ENCODE measurements at regions not wholly inside any gene's neighbourhood (a gene's known extent, or its start where the extent isn't known, plus 50 kb on each side); places are given as distances from the start of the nearest gene placed in this dataset.

- Histone ChIP-seq H4K20me1 (replicated peaks; ENCODE audit: insufficient read depth) (no peaks in the 10 kb centered on the region), H3K9me2 (ENCODE audit: insufficient read depth) (peaks cover 4% of the 10 kb centered on the region; the same call in 1 of the 2 replicates), H3K27ac (ENCODE audit: low read depth) (no peak overlapping the region), H3K4me3 (no peak overlapping the region), H3K36me3 (ENCODE audit: insufficient read depth) (no peaks in the 10 kb centered on the region), H3F3A (replicated peaks; ENCODE audit: low read depth) (no peaks in the 10 kb centered on the region), H3K27me3 (ENCODE audit: insufficient read depth) (no peaks in the 10 kb centered on the region), H2AFZ (no peak overlapping the region; the same call in 1 of the 2 replicates), H3K4me1 (ENCODE audit: insufficient read depth) (no peaks in the 10 kb centered on the region), H3K79me2 (replicated peaks; ENCODE audit: insufficient read depth) (no peaks in the 10 kb centered on the region), H3K4me2 (no peak overlapping the region)
- Mint-ChIP-seq H3K36me3 (ENCODE audit: low read depth) (no peaks in the 10 kb centered on the region), H3K4me1 (peaks cover 3% of the 10 kb centered on the region; the same call in 2 of the 3 replicates), H3K4me3 (no peak overlapping the region), H3K27me3 (ENCODE audit: insufficient read depth, low read depth, poor library complexity) (no peaks in the 10 kb centered on the region), H3K27ac (no peak overlapping the region), H3K9me3 (no peaks in the 10 kb centered on the region; the same call in 1 of the 3 replicates)
- TF ChIP-seq EZH2 (IDR thresholded peaks at IDR 0.05; ENCODE audit: low read depth, unreplicated experiment) = no peak
- no peak for TF ChIP-seq ZNF114 (CRISPR knock-in tag; IDR thresholded peaks at IDR 0.05)
- TF ChIP-seq JUNB (IDR thresholded peaks at IDR 0.05; ENCODE audit: unreplicated experiment) = no peak
- no peak for TF ChIP-seq POLR2AphosphoS5 (IDR thresholded peaks at IDR 0.05; ENCODE audit: low read depth)
- TF ChIP-seq, protein P1, sequence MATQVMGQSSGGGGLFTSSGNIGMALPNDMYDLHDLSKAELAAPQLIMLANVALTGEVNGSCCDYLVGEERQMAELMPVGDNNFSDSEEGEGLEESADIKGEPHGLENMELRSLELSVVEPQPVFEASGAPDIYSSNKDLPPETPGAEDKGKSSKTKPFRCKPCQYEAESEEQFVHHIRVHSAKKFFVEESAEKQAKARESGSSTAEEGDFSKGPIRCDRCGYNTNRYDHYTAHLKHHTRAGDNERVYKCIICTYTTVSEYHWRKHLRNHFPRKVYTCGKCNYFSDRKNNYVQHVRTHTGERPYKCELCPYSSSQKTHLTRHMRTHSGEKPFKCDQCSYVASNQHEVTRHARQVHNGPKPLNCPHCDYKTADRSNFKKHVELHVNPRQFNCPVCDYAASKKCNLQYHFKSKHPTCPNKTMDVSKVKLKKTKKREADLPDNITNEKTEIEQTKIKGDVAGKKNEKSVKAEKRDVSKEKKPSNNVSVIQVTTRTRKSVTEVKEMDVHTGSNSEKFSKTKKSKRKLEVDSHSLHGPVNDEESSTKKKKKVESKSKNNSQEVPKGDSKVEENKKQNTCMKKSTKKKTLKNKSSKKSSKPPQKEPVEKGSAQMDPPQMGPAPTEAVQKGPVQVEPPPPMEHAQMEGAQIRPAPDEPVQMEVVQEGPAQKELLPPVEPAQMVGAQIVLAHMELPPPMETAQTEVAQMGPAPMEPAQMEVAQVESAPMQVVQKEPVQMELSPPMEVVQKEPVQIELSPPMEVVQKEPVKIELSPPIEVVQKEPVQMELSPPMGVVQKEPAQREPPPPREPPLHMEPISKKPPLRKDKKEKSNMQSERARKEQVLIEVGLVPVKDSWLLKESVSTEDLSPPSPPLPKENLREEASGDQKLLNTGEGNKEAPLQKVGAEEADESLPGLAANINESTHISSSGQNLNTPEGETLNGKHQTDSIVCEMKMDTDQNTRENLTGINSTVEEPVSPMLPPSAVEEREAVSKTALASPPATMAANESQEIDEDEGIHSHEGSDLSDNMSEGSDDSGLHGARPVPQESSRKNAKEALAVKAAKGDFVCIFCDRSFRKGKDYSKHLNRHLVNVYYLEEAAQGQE (IDR thresholded peaks at IDR 0.05; ENCODE audit: unreplicated experiment) = no peak
- no peak for TF ChIP-seq STAT1 (IDR thresholded peaks at IDR 0.05; ENCODE audit: unreplicated experiment)
- TF ChIP-seq ZNF331 (CRISPR knock-in tag; IDR thresholded peaks at IDR 0.05; ENCODE audit: low read depth) = no peak
- TF ChIP-seq EZH2phosphoT487 (IDR thresholded peaks at IDR 0.05; ENCODE audit: unreplicated experiment) = no peak
- no peak for TF ChIP-seq ETS1 (IDR thresholded peaks at IDR 0.05)
- no peak for TF ChIP-seq ZNF462 (CRISPR knock-in tag; IDR thresholded peaks at IDR 0.05)
- TF ChIP-seq CTCF (conservative IDR thresholded peaks at IDR 0.05; ENCODE audit: low read depth in 2 of 2) = no peak
- TF ChIP-seq NANOG (IDR thresholded peaks at IDR 0.05; ENCODE audit: borderline replicate concordance) = no peak
- TF ChIP-seq CREB1 (CRISPR knock-in tag; IDR thresholded peaks at IDR 0.05; ENCODE audit: low read depth) = no peak
- ATAC-seq (no peak), DNase-seq (ENCODE audit: low spot score) (no peak)
Observed at GRCh38 chr18:73793386-73793785, 354.2 kb downstream of the FBXO15 start.

Data from GM23338 (cell line).